SK-N-DZ (cell line): ENCODE measurements at regions not wholly inside any gene's neighbourhood (a gene's known extent, or its start where the extent isn't known, plus 50 kb on each side); places are given as distances from the start of the nearest gene placed in this dataset.
"Not testable (repeated sequence)": the region's sequence is repeated elsewhere in the genome, so short reads cannot be mapped to it uniquely, and the experiment has no call there.

Source experiments
- DNase-seq: peaks from one replicate; pipeline ENCODE4 v3.0.0-alpha.2; 2015; ENCODE audit warnings: low spot score

- no peak for DNase-seq
Observed at GRCh38 chr10:8768341-8768740, 713.9 kb downstream of the GATA3 start.

- DNase-seq: no peak
Observed at GRCh38 chr10:8768852-8769251, 714.4 kb downstream of the GATA3 start.

DNA sequence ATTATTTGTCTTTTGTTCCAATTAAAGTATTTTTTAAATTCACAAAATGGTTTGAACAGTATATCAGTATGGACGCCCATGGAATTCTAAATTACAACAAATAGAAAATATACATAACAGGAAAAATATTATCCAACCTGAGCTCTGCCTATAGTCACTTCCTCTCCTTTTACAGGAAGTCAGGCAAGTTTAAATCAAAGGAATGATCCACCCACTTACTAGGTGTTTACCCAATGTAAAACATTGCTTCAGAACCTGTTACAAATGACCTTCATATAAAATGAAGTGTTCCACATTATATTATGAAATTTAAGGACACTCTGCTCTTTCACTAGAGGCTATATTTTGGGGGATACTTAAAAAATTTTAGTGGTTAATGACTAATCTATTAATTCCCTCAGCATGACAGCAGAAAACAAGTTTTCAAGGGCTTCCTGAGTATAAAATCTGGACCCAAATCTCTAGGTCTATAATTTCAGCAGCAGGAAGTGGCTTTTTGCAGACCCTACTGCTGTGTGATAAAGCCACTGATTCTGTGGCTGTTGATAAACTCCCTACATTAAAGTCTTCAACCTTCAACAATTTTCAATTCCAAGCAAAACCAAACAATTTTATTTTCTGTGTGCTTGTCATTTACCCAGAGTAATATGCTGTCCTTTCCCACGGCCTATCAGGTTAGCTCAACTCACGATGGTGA is 722.6 kb downstream of the GATA3 start:
- DNase-seq: no peak

GRCh38 chr10:8778713-8779112 is 724.2 kb downstream of the GATA3 start:
- DNase-seq: no peak

DNA sequence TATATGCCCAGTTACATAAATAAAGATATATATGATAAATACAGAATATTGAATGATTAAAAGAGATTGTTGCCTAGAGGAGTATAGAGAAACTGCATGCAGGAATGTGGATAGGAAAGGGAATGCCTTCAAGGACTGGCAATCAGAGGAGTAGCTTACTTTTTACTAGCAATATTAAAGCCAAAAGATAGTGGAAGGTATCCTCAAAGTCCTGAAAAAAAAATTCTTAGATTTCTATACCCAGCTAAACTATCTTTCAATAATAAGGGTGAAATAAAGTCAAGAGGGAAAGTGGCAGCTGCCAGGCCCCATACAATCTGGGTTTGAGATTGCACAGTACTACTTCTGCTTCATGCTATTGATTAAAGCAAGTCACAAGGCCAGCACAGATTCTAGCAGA is 733.2 kb downstream of the GATA3 start:
- no peak for DNase-seq

DNA sequence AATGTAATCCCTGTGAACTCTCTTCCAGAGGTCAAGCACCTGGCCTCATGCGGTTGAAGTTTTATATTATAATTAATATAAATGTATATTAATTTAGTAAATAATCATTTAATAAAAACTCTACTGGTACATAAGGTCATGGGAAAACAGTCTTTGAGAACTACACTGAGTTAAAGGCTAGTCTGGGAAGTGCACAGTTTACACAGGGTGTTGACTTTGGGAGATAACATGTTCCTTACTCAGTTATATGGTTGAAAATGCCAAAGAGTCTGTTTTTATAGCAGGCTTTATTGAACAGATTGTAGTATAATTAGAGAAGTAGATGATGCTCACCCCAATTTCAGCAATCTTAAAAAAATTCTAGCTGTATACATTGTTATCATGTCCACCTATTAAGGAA is 735.9 kb downstream of the GATA3 start:
- no peak for DNase-seq

GRCh38 chr10:8794860-8795259 is 740.4 kb downstream of the GATA3 start:
- no peak for DNase-seq

GRCh38 chr10:8800426-8800825 is 745.9 kb downstream of the GATA3 start:
- DNase-seq: peak; percentile 69

DNA sequence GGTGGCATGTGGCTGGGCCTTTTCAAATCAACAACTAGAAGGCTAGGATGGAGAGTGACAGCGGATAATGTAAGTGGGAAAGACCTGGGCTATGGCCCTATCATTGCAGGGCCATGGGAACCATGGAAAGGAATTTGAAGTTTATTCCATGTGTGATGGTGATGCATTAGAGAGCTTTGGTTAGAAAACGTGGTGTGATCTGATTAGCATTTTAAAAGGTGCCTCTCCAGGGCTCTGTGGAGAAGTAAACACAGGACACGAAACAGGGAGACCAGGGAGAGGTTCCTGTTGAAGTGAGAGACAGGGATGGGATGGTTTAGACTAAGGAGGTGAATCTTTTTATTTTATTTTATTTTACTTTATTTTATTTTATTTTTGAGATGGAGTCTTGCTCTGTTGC is 749.5 kb downstream of the GATA3 start:
- DNase-seq: no peak

GRCh38 chr10:8810677-8811076 is 756.2 kb downstream of the GATA3 start:
- DNase-seq: no peak

DNA sequence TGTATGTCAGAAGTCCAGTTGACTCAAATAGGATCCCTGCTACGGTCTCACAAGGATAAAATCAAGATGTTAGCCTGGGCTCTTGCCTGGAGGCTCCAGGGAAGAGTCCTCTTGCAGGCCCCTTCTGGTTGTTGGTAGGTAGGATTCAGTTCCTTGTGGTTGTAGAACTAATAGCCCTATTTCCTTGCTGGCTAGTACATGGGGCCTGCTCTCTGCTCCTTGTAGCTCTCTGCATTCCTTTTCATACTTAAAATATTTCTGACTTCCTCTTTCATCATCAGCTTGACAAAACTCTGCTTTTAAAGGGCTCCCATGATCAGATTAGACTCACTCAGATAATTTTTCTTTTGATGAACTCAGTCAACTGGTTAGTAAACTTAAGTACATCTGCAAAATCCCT is 756.7 kb downstream of the GATA3 start:
- no peak for DNase-seq

DNA sequence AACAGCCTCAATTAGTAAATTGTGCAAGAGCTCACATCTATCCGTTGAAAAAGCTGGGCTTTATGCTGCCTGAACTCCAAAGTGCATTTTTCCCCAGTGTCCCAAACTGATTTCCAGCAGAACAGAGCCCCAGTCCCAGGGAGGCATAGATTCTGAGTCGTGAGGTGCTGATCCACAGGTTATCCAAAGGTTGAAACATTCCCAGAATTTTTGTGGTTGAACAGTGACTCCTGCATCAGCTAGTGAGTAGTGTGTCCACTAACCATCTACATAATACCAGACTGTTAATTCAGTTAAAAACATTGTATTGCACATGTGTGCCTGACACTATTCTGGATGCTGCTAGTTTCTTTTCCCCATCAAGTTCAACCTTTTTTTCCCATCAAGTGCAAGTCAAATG is 761.5 kb downstream of the GATA3 start:
- no peak for DNase-seq

DNA sequence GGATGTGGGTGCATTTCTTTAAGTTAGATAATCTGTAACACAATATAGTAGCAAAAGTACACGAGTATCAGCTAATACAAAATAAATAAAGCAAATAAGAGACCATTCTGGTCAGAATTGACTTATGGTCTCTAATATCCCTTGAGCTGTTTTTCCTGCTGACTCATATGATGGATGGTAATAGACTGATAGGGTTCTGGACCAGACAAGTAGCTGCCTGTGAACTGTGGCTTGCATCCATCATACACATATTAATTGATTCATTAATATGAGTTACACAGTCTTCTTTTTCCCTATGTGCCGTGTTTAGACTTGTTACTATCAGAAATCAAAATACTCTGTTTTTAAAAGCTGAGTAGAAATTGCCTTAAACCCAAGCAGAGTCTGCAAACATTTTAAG is 762.8 kb downstream of the GATA3 start:
- no peak for DNase-seq

GRCh38 chr10:8825611-8826010 is 771.1 kb downstream of the GATA3 start:
- no peak for DNase-seq

- no peak for DNase-seq
Observed at GRCh38 chr10:8829592-8829991, 775.1 kb downstream of the GATA3 start.

- DNase-seq: no peak
Observed at GRCh38 chr10:8830048-8830447, 775.6 kb downstream of the GATA3 start.

- DNase-seq: no peak
Observed at GRCh38 chr10:8830876-8831275, 776.4 kb downstream of the GATA3 start.

- no peak for DNase-seq
Observed at GRCh38 chr10:8835453-8836167, 781.1 kb downstream of the GATA3 start.

DNA sequence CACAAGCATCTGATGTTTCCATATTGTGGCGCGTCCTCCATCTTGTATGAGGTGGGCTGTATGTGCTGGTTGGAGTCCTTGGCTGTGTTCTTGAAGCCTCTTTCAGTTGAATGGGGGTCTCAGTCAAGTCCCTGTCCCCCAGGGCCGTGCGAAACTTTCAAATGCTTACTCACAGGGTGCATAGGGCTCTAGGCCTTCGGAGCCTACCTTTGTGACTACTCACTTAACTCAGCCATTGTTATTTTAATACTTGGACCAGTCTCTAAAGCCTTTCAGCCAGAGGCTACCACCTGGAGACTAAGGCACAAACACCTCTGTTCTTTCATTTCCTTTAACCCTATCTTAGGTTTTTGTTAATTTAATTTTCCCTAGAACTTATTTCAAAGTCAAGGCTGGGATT is 785.9 kb downstream of the GATA3 start:
- DNase-seq: no peak

DNA sequence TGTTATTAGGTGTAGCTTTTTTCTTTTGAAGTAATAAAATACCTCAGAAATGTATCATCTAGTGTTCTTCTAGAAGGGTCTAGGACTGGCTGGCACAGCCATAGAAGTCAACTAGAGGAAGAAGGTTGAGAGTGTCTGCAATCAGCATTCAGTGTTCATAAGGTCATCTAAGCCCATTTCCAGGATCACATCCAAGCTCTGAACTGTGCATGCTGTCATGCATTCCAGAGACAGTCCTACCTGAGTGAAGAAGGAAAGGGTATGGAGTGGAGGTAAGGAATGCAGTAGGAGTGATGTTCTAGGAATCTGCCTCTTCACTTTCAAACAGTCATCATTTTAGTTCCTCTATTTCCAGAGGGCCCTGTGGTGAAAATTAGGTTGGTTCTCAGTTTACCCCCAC is 789.7 kb downstream of the GATA3 start:
- no peak for DNase-seq

DNA sequence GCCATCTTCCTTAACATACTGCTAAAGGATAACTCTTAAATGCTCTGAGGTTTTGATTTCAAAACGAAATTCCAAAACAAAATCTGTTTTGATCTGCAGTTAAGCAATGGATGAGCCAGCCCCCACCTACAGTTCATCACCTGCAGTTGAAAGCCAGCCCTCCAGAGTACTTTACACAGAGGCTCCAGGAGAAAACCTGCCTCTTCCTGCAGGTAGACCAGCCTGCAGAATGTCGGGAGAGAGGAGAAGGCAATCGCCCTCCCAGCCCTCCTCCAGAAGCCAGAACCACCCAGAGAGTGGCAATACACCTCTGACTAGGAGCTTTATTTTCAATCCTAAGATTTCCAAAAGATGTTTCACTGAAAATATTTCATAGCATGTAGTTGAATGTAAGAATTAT is 798.1 kb downstream of the GATA3 start:
- DNase-seq: no peak

- DNase-seq: no peak
Observed at GRCh38 chr10:8853048-8853447, 798.6 kb downstream of the GATA3 start.

- not testable (repeated sequence) for DNase-seq
Observed at GRCh38 chr10:8868924-8869323, 814.4 kb downstream of the GATA3 start.

GRCh38 chr10:8873310-8873709 is 818.8 kb downstream of the GATA3 start:
- peak; percentile 71 for DNase-seq
